ENCODE measurements at regions not wholly inside any gene's neighbourhood (a gene's known extent, or its start where the extent isn't known, plus 50 kb on each side); places are given as distances from the start of the nearest gene placed in this dataset.

- no peak overlapping the region for H3K4me3 ChIP-seq (replicated peaks; ENCODE audit: low read depth, low read length)
- H3K27me3 ChIP-seq (replicated peaks; ENCODE audit: control insufficient read depth, insufficient read depth, low read length), result no peaks in the 10 kb centered on the region
- H3K36me3 ChIP-seq (ENCODE audit: control insufficient read depth, insufficient read depth, low read length), result no peaks in the 10 kb centered on the region
- TF ChIP-seq CTCF (IDR thresholded peaks at IDR 0.05; ENCODE audit: insufficient read depth, low read length, poor library complexity, severe bottlenecking), result no peak
- DNase-seq (ENCODE audit: extremely low read depth, insufficient read length), result no peak
Measured at GRCh38 chr13:73667756-73668155, 466.4 kb downstream of the KLF12 start.

- H3K4me3 ChIP-seq (replicated peaks; ENCODE audit: low read depth, low read length), result no peak overlapping the region
Measured at GRCh38 chr13:73665261-73665660, 468.9 kb downstream of the KLF12 start.

GRCh38 chr13:73664851-73665250 lies 469.4 kb downstream of the KLF12 start:
- no peak for DNase-seq (ENCODE audit: extremely low read depth, insufficient read length)
- Histone ChIP-seq H3K27me3 (replicated peaks; ENCODE audit: control insufficient read depth, insufficient read depth, low read length) (no peaks in the 10 kb centered on the region), H3K36me3 (ENCODE audit: control insufficient read depth, insufficient read depth, low read length) (no peaks in the 10 kb centered on the region), H3K4me3 (replicated peaks; ENCODE audit: low read depth, low read length) (no peak overlapping the region)
- TF ChIP-seq CTCF (IDR thresholded peaks at IDR 0.05; ENCODE audit: insufficient read depth, low read length, poor library complexity, severe bottlenecking), result no peak

More at GRCh38 chr13:73665261-73665660, 468.9 kb downstream of the KLF12 start:
- no peaks in the 10 kb centered on the region for H3K27me3 ChIP-seq (replicated peaks; ENCODE audit: control insufficient read depth, insufficient read depth, low read length)
- no peak for DNase-seq (ENCODE audit: extremely low read depth, insufficient read length)
- H3K36me3 ChIP-seq (ENCODE audit: control insufficient read depth, insufficient read depth, low read length), result no peaks in the 10 kb centered on the region
- TF ChIP-seq CTCF (IDR thresholded peaks at IDR 0.05; ENCODE audit: insufficient read depth, low read length, poor library complexity, severe bottlenecking), result no peak

- Histone ChIP-seq H3K36me3 (ENCODE audit: control insufficient read depth, insufficient read depth, low read length) (no peaks in the 10 kb centered on the region), H3K4me3 (replicated peaks; ENCODE audit: low read depth, low read length) (no peak overlapping the region), H3K27me3 (replicated peaks; ENCODE audit: control insufficient read depth, insufficient read depth, low read length) (no peaks in the 10 kb centered on the region)
- no peak for TF ChIP-seq CTCF (IDR thresholded peaks at IDR 0.05; ENCODE audit: insufficient read depth, low read length, poor library complexity, severe bottlenecking)
- DNase-seq (ENCODE audit: extremely low read depth, insufficient read length), result no peak
Measured at GRCh38 chr13:73662833-73663232, 471.4 kb downstream of the KLF12 start.

- no peak for DNase-seq (ENCODE audit: extremely low read depth, insufficient read length)
- no peaks in the 10 kb centered on the region for H3K36me3 ChIP-seq (ENCODE audit: control insufficient read depth, insufficient read depth, low read length)
- TF ChIP-seq CTCF (IDR thresholded peaks at IDR 0.05; ENCODE audit: insufficient read depth, low read length, poor library complexity, severe bottlenecking), result no peak
- H3K27me3 ChIP-seq (replicated peaks; ENCODE audit: control insufficient read depth, insufficient read depth, low read length), result no peaks in the 10 kb centered on the region
- no peak overlapping the region for H3K4me3 ChIP-seq (replicated peaks; ENCODE audit: low read depth, low read length)
Measured at GRCh38 chr13:73661687-73662425, 472.3 kb downstream of the KLF12 start.

- no peak for DNase-seq (ENCODE audit: extremely low read depth, insufficient read length)
- H3K36me3 ChIP-seq (ENCODE audit: control insufficient read depth, insufficient read depth, low read length), result no peaks in the 10 kb centered on the region
- no peaks in the 10 kb centered on the region for H3K27me3 ChIP-seq (replicated peaks; ENCODE audit: control insufficient read depth, insufficient read depth, low read length)
- no peak overlapping the region for H3K4me3 ChIP-seq (replicated peaks; ENCODE audit: low read depth, low read length)
- no peak for TF ChIP-seq CTCF (IDR thresholded peaks at IDR 0.05; ENCODE audit: insufficient read depth, low read length, poor library complexity, severe bottlenecking)
Measured at GRCh38 chr13:73661066-73661465, 473.1 kb downstream of the KLF12 start.
